NCI-H524 treated with DMSO at 0.1 percent for 48 hours (cell line): ENCODE measurements at regions not wholly inside any gene's neighbourhood (a gene's known extent, or its start where the extent isn't known, plus 50 kb on each side); places are given as distances from the start of the nearest gene placed in this dataset.
A peak's percentile ranks its signal among the peaks of the same experiment; 100 is the strongest.

Source experiments
- DNase-seq: peaks from one replicate; lab custom pipeline; 2025; lab: John Stamatoyannopoulos, UW

DNA sequence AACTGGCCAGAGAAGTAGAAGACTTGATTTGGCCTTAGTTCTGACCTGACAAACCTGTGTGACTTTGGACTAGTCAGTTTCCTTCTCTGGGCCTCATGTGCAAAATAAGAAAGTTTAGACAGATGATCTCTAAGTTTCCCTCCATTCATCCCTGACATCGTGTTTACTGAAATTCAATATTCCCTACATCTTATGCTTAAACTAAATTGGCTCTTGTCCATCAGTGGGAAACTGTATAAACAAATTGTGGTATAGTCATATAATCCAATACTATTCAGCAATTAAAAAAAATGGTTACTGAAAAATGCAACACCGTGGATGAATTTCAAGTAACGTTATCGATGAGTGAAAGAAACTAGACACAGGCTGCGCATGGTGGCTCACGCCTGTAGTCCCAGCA is 64.4 kb upstream of the HRH1 start:
- DNase-seq: no peak

DNA sequence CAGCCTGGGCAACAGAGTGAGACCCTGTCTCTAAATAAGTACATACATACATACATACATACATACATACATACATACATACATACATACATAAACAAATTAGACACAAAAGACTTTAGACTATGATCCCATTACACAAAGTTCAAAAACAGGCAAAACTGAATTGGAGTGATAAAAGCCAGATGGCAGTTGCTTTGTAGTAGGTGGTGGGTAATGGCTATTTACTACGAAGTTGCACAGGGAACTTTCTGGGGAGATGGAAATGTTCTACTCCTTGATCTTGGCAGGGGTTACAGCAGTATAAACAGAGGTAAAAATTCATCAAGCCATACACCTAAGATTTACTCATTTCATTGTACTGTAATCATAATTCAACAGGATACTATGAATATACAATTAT is 63.7 kb upstream of the HRH1 start:
- DNase-seq: no peak

DNA sequence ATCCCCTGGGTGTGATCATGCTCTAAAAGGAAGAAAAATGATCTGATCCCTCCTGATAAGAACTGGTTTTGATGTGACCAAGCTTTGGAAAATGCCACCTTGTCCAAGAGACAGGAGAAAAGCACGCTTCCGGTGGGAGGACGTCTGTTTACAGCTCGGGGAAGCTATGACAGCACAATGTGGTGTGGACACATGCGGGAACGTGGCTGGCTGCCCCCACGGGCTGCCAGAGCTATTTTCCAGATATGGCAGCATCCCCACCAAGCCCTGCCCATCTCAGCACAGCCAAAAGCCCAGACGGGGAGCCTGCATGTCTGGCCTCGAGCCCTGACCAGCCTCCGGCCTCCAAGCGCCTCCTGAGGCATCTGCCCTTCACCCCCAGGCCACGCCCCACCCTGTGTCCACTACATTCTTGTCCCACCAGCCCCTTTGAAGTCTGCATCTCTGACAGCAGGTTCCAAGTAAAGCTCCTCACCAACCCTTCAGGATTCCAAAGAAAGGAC is 63.2 kb upstream of the HRH1 start:
- no peak for DNase-seq

DNA sequence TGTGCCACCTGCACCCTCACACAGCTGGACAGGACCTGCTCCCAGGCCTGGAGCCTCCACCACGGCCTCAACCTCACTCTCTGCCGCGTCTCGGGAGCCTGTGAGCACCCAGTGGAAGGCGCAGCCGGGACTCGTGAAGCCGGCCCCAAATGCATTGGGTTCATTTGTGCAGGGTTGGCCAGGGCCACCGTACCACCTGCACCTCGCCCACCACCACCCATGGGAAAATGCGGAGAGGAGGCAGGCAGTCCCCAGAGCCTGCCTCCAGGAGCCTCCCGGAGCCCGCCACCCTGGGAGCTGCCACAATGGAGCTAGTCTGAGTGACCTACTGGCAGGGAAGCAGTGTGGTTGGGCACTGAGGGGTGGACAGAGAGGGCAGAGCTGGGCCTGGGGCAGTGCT is 62.5 kb upstream of the HRH1 start:
- DNase-seq: no peak

DNA sequence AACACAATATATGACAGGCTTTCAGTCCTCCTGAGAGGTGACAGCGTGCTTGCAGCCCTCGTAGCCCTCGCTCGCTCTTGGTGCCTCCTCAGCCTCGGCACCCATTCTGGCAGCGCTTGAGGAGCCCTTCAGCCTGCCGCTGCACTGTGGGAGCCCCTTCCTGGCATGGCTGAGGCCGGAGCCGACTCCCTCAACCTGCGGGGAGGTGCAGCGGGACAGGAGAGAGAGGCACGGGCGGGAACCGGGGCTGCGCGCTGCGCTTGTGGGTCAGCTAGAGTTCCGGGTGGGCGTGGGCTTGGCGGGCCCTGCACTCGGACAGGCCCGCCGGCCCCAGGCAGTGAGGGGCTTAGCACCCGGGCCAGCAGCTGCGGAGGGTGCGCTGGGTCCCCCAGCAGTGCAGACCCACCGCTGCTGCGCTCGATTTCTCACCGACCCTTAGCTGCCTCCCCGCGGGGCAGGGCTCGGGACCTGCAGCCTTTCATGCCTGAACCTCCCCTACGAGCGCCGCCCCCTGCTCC is 60.4 kb upstream of the HRH1 start:
- DNase-seq: no peak

GRCh38 chr3:11095932-11096265 is 58.4 kb upstream of the HRH1 start:
- no peak for DNase-seq

GRCh38 chr3:11096266-11097139 is 57.8 kb upstream of the HRH1 start:
- DNase-seq: peak; percentile 16

- DNase-seq: no peak
Measured at GRCh38 chr3:11099306-11099705, 55.0 kb upstream of the HRH1 start.
